Subcutaneous abdominal adipose tissue (tissue), 5 donors: ENCODE measurements at regions not wholly inside any gene's neighbourhood (a gene's known extent, or its start where the extent isn't known, plus 50 kb on each side); places are given as distances from the start of the nearest gene placed in this dataset.

Experiments
- H3K27ac ChIP-seq: one replicate; pipeline ENCODE4 v1.7.0; 2013; ENCODE audit warnings: low read depth, mild to moderate bottlenecking, inconsistent platforms, low read length, moderate library complexity
- H3K27me3 ChIP-seq, 5 donors: one replicate each; pipeline ENCODE4 v1.7.0; 2013; ENCODE audit warnings: low read length in 5 of 5, inconsistent platforms in 1 of 5; ENCODE audit not compliant: control insufficient read depth in 5 of 5, insufficient read depth in 4 of 5
- H3K36me3 ChIP-seq, 5 donors: one replicate each; pipeline ENCODE4 v1.7.0; 2013; ENCODE audit warnings: low read length in 5 of 5; ENCODE audit not compliant: control insufficient read depth in 5 of 5, insufficient read depth in 5 of 5
- H3K4me1 ChIP-seq, 5 donors: one replicate each; pipeline ENCODE4 v1.7.0; 2013; ENCODE audit warnings: low read length in 5 of 5, mild to moderate bottlenecking in 3 of 5, moderate library complexity in 1 of 5; ENCODE audit not compliant: control insufficient read depth in 5 of 5, insufficient read depth in 5 of 5
- H3K4me3 ChIP-seq, 5 donors: one replicate each; pipeline ENCODE4 v1.7.0; 2013; ENCODE audit warnings: low read length in 5 of 5, low read depth in 1 of 5
- H3K9ac ChIP-seq, 5 donors: one replicate each; pipeline ENCODE4 v1.7.0; 2013; ENCODE audit warnings: low read length in 5 of 5, mild to moderate bottlenecking in 4 of 5, moderate library complexity in 3 of 5
- H3K9me3 ChIP-seq, 5 donors: one replicate each; pipeline ENCODE4 v1.7.0; 2013; ENCODE audit warnings: low read length in 5 of 5; ENCODE audit not compliant: control insufficient read depth in 5 of 5
- donor health status: healthy.
- donor health status: healthy.
- donor health status: healthy.
- donor health status: healthy.
- donor health status: healthy.

DNA sequence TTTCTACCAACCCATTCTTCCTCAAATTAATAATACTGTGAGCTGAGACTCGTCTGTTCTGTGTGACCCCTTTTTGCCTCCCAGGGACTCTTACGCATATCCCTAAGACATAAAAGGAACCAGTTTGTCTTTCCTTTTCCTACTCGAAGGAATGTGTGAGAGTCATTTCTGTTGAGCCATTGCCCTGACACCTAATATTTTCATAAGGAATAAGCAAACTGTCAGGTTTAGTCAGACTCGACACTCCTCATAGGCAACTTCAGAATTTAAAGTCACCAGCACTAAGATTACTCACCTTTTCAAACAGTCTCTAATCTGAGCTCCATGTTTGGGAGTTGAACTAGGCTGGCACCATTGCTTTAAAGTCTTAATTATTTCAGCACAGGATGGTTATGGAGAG lies 305.5 kb downstream of the IKZF2 start:
- Histone ChIP-seq H3K36me3 (no peaks in the 10 kb centered on the region), H3K9me3 (no peaks in the 10 kb centered on the region), H3K4me1 (peaks cover 0 to 20% (median 0%) of the 10 kb centered on the region in 5 donors), H3K9ac (no peak overlapping the region), H3K4me3 (no peak overlapping the region), H3K27ac (no peak overlapping the region), H3K27me3 (no peaks in the 10 kb centered on the region)

GRCh38 chr2:212843409-212844199 lies 305.0 kb upstream of the ERBB4 start:
- Histone ChIP-seq H3K27me3 (no peaks in the 10 kb centered on the region), H3K4me3 (no peak overlapping the region), H3K36me3 (no peaks in the 10 kb centered on the region), H3K9ac (no peak overlapping the region), H3K9me3 (no peaks in the 10 kb centered on the region), H3K4me1 (peaks cover 0 to 20% (median 0%) of the 10 kb centered on the region in 5 donors), H3K27ac (peak overlapping the region; percentile 25)

DNA sequence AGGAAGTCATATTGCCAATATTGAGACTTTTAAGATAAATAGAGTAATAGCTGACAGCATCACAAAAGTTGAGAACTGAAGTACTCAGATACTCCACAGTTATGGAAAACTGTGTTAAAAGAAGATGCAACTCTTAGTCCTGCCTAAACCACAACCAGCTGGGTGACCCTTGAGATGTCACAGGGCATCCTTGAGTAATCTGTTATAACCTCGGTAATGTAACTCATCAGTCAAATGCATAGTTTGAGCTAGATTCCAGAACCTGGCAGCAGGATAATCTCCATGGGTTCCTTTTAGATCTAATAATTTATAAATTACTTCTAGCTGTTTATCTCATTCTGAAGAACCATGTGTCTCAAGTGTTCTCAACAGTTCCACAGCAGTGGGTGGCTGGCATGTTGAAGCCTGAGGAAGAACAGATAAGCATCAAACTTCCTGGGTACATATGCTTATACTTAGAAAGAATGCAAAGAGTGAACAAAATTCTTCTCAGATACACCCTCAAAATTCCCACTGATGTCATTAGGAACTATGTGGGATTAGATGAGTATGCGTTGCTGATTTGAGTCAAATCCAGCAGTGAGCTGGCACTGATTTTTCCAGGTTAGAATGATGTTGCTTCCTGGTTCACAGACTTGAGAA lies 304.1 kb upstream of the ERBB4 start:
- Histone ChIP-seq H3K9me3 (no peaks in the 10 kb centered on the region), H3K4me1 (peaks cover 0 to 20% (median 0%) of the 10 kb centered on the region in 5 donors), H3K36me3 (no peaks in the 10 kb centered on the region), H3K27me3 (no peaks in the 10 kb centered on the region), H3K27ac (no peak overlapping the region), H3K4me3 (no peak overlapping the region), H3K9ac (no peak overlapping the region)

- Histone ChIP-seq H3K9ac (no peak overlapping the region), H3K36me3 (no peaks in the 10 kb centered on the region), H3K4me1 (peaks cover 0 to 20% (median 0%) of the 10 kb centered on the region in 5 donors), H3K9me3 (no peaks in the 10 kb centered on the region), H3K27me3 (no peaks in the 10 kb centered on the region), H3K27ac (no peak overlapping the region), H3K4me3 (no peak overlapping the region)
These were observed 302.9 kb upstream of the ERBB4 start for GRCh38 chr2:212841460-212841859.

GRCh38 chr2:212832211-212833195 lies 293.9 kb upstream of the ERBB4 start:
- no peaks in the 10 kb centered on the region for H3K4me1 ChIP-seq
- no peak overlapping the region for H3K9ac ChIP-seq
- H3K36me3 ChIP-seq: no peaks in the 10 kb centered on the region
- H3K27ac ChIP-seq: no peak overlapping the region
- no peaks in the 10 kb centered on the region for H3K27me3 ChIP-seq
- H3K4me3 ChIP-seq: no peak overlapping the region
- H3K9me3 ChIP-seq: peaks cover 0 to 21% (median 14%) of the 10 kb centered on the region in 5 donors

DNA sequence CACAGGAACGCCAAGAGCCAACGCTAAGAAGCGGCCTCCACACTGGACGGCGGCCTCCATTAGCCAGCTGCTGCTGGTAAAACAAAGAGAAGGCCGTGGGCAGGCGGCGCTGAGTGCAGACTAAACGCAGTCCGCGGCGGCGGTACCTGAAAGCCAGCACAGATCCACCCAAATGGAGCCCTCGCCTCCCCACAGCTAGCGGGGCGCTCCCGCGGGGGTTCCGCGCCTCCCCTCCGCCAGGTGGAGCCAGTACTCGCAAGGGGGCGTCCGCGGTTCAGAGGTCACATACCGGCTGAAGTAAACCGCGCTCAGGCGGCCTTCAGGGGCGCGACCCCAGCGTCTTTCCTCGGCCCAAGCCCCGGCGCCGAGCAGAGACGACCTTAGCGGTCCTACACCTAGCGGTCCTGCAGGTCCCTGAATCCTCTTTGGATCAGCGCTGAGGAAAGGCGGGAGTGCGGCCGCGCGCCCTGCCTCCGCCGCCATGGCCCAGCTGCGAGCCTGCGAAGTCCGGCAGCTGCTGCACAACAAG lies 293.1 kb upstream of the ERBB4 start:
- Histone ChIP-seq H3K9ac (no peak overlapping the region), H3K36me3 (no peaks in the 10 kb centered on the region), H3K27ac (no peak overlapping the region), H3K4me1 (no peaks in the 10 kb centered on the region), H3K9me3 (peaks cover 0 to 21% (median 14%) of the 10 kb centered on the region in 5 donors), H3K4me3 (no peak overlapping the region), H3K27me3 (no peaks in the 10 kb centered on the region)

DNA sequence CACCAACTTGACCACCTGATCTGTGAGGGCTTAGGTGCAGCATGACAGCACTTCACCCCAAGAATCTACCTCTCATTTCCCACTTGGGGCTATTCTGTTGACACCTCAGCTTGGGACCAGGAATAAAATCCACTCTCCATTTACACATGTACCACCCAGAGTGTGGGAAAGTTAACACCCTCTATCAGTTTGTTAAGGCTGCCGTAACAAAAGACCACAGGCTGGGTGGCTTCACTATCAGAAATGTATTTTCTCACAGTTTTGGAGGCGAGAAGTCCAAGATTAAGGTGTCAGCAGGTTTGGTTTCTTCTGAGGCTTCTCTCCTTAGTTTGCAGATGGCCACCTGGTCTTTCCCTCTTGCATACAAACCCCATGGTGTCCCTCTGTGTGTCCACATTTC lies 277.7 kb upstream of the ERBB4 start:
- H3K36me3 ChIP-seq: no peaks in the 10 kb centered on the region
- no peaks in the 10 kb centered on the region for H3K4me1 ChIP-seq
- H3K27me3 ChIP-seq: no peaks in the 10 kb centered on the region
- H3K27ac ChIP-seq: no peak overlapping the region
- no peak overlapping the region for H3K4me3 ChIP-seq
- no peak overlapping the region for H3K9ac ChIP-seq
- H3K9me3 ChIP-seq: no peaks in the 10 kb centered on the region

- Histone ChIP-seq H3K4me1 (no peaks in the 10 kb centered on the region), H3K9me3 (no peaks in the 10 kb centered on the region), H3K4me3 (no peak overlapping the region), H3K27me3 (no peaks in the 10 kb centered on the region), H3K9ac (no peak overlapping the region), H3K36me3 (no peaks in the 10 kb centered on the region), H3K27ac (no peak overlapping the region)
These were observed 276.9 kb upstream of the ERBB4 start for GRCh38 chr2:212815453-212815852.

DNA sequence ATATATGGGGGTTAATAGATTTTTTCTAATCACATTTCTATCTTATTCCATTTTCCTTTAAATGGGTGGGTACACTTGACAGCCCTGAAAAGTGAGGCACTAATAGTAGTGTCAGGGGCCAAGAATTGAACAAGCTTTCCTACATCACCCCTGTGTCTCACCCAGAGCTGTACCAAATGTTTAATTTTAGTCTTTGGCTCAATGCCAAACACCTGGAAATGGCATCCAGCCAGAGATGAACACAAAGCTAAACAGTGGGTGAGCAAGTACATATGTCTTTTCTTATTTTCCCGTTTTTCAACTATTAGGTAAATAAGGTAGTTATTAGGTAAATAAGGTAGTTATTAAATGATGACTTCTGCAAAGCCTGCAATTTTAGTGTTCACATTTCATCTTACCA lies 276.3 kb upstream of the ERBB4 start:
- H3K4me3 ChIP-seq: no peak overlapping the region
- no peaks in the 10 kb centered on the region for H3K27me3 ChIP-seq
- H3K27ac ChIP-seq: no peak overlapping the region
- H3K36me3 ChIP-seq: no peaks in the 10 kb centered on the region
- H3K4me1 ChIP-seq: no peaks in the 10 kb centered on the region
- no peak overlapping the region for H3K9ac ChIP-seq
- H3K9me3 ChIP-seq: no peaks in the 10 kb centered on the region
